ENCODE measurements at regions not wholly inside any gene's neighbourhood (a gene's known extent, or its start where the extent isn't known, plus 50 kb on each side); places are given as distances from the start of the nearest gene placed in this dataset.

DNA sequence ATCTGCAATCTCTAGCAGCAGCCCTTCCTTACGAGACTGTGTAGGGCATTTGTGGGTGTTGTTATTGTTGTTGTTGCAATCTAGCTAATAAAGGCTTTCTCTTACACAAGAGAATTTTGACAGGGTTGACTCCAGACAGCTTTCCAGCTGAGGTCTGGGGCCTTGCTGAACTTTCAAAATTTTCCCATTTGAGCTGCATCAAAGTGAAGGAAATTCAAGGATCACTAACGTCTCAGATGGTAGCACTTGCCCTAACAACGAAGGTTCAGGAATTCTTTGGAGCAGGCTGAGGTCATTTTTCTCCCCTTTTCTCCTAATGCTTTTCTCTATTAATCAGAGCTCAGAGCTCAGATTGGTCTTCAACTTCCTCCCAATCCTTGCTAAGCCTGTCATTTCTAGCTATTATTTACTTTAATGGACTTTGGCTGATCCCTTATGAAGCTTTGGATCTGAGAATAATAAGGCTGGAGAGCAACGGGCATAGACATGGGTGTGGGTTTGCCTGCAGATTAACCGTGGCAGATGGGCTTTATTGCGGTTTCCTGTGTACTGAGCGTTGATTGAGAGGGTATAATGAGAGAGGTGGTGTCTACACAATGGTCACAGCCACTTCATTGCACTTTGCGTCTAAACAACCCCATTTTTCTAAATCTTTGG, 614.0 kb upstream of the AGTR1 start:
- Histone ChIP-seq H3K9me1 (ENCODE audit: control insufficient read depth, extremely low read depth, insufficient read depth, low read length) (no peaks in the 10 kb centered on the region), H2AFZ (ENCODE audit: control insufficient read depth, low read length) (no peak overlapping the region), H3K27me3 (ENCODE audit: control insufficient read depth, extremely low read depth, insufficient read depth, low read length) (no peaks in the 10 kb centered on the region), H3K4me3 (ENCODE audit: control insufficient read depth in 2 of 3, extremely low read depth in 1 of 3, insufficient read depth in 2 of 3, low read depth in 1 of 3, low read length in 3 of 3) (no peak overlapping the region), H4K20me1 (ENCODE audit: control insufficient read depth, extremely low read depth, insufficient read depth, low read length) (no peaks in the 10 kb centered on the region), H3K9ac (ENCODE audit: control insufficient read depth, extremely low read depth, insufficient read depth, low read length) (no peak overlapping the region), H3K79me2 (ENCODE audit: control insufficient read depth, insufficient read depth, low read length) (no peaks in the 10 kb centered on the region), H3K36me3 (ENCODE audit: control insufficient read depth in 2 of 2, extremely low read depth in 1 of 2, insufficient read depth in 2 of 2, low read length in 2 of 2) (no peaks in the 10 kb centered on the region), H3K9me3 (ENCODE audit: control insufficient read depth, low read depth, low read length) (no peaks in the 10 kb centered on the region), H3K27ac (ENCODE audit: control insufficient read depth, insufficient read depth, low read length) (no peak overlapping the region), H3K4me1 (ENCODE audit: control insufficient read depth, extremely low read depth, insufficient read depth, low read length) (no peaks in the 10 kb centered on the region), H3K4me2 (ENCODE audit: control insufficient read depth, extremely low read depth, insufficient read depth, low read depth, low read length) (no peak overlapping the region)
- FAIRE-seq = no peak
- dilution Hi-C loops (cut with MboI; ENCODE audit: extremely low pct_ligation_motif_present, low sequenced_read_pairs) = no loop called here
- TF ChIP-seq EZH2 (IDR thresholded peaks at IDR 0.05; ENCODE audit: low read length) = no peak
- TF ChIP-seq, protein P1, sequence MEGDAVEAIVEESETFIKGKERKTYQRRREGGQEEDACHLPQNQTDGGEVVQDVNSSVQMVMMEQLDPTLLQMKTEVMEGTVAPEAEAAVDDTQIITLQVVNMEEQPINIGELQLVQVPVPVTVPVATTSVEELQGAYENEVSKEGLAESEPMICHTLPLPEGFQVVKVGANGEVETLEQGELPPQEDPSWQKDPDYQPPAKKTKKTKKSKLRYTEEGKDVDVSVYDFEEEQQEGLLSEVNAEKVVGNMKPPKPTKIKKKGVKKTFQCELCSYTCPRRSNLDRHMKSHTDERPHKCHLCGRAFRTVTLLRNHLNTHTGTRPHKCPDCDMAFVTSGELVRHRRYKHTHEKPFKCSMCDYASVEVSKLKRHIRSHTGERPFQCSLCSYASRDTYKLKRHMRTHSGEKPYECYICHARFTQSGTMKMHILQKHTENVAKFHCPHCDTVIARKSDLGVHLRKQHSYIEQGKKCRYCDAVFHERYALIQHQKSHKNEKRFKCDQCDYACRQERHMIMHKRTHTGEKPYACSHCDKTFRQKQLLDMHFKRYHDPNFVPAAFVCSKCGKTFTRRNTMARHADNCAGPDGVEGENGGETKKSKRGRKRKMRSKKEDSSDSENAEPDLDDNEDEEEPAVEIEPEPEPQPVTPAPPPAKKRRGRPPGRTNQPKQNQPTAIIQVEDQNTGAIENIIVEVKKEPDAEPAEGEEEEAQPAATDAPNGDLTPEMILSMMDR (optimal IDR thresholded peaks at IDR 0.05 in 1 of 3, IDR thresholded peaks at IDR 0.05 in 1 of 3, conservative IDR thresholded peaks at IDR 0.05 in 1 of 3; ENCODE audit: extremely low read depth in 1 of 3, insufficient read depth in 2 of 3, low read length in 3 of 3) = no peak
- no peak for DNase-seq (ENCODE audit: low read depth, low spot score)

DNA sequence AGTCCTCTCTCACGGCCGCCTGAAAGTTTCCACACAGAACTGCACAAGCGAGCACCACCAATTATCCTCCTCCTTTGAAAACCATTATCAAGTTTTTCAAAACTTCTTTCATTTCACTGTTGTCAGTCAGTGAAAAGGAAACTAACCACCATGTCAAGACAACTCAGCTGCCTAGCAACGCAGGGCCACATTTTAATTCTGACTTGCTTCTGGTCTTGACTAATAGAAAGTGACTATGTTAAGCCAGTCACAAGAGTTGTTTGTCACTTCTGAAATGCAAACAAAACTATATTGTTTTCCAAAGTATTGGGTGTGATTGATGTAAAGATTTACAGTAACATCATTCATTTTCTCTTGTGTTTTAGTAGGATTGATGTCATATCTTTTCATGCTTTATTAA, 612.8 kb upstream of the AGTR1 start:
- dilution Hi-C loops (cut with MboI; ENCODE audit: extremely low pct_ligation_motif_present, low sequenced_read_pairs) = no loop called here
- Histone ChIP-seq H2AFZ (ENCODE audit: control insufficient read depth, low read length) (no peak overlapping the region), H3K4me2 (ENCODE audit: control insufficient read depth, extremely low read depth, insufficient read depth, low read depth, low read length) (no peak overlapping the region)

More for the DNA sequence above, 612.8 kb upstream of the AGTR1 start:
- no peak overlapping the region for H3K9ac ChIP-seq (ENCODE audit: control insufficient read depth, extremely low read depth, insufficient read depth, low read length)
- no peaks in the 10 kb centered on the region for H3K9me1 ChIP-seq (ENCODE audit: control insufficient read depth, extremely low read depth, insufficient read depth, low read length)
- no peak for FAIRE-seq
- no peaks in the 10 kb centered on the region for H3K9me3 ChIP-seq (ENCODE audit: control insufficient read depth, low read depth, low read length)
- no peaks in the 10 kb centered on the region for H3K4me1 ChIP-seq (ENCODE audit: control insufficient read depth, extremely low read depth, insufficient read depth, low read length)
- TF ChIP-seq, protein P1 (optimal IDR thresholded peaks at IDR 0.05 in 1 of 3, IDR thresholded peaks at IDR 0.05 in 1 of 3, conservative IDR thresholded peaks at IDR 0.05 in 1 of 3; ENCODE audit: extremely low read depth in 1 of 3, insufficient read depth in 2 of 3, low read length in 3 of 3) = no peak
- TF ChIP-seq EZH2 (IDR thresholded peaks at IDR 0.05; ENCODE audit: low read length) = no peak
- no peaks in the 10 kb centered on the region for H3K36me3 ChIP-seq (ENCODE audit: control insufficient read depth in 2 of 2, extremely low read depth in 1 of 2, insufficient read depth in 2 of 2, low read length in 2 of 2)
- H3K27me3 ChIP-seq (ENCODE audit: control insufficient read depth, extremely low read depth, insufficient read depth, low read length) = no peaks in the 10 kb centered on the region
- H3K79me2 ChIP-seq (ENCODE audit: control insufficient read depth, insufficient read depth, low read length) = no peaks in the 10 kb centered on the region
- no peak overlapping the region for H3K27ac ChIP-seq (ENCODE audit: control insufficient read depth, insufficient read depth, low read length)
- no peaks in the 10 kb centered on the region for H4K20me1 ChIP-seq (ENCODE audit: control insufficient read depth, extremely low read depth, insufficient read depth, low read length)
- no peak overlapping the region for H3K4me3 ChIP-seq (ENCODE audit: control insufficient read depth in 2 of 3, extremely low read depth in 1 of 3, insufficient read depth in 2 of 3, low read depth in 1 of 3, low read length in 3 of 3)
- DNase-seq (ENCODE audit: low read depth, low spot score) = no peak

Measured in keratinocyte (primary cell).